HEK293T (cell line): ENCODE measurements at regions not wholly inside any gene's neighbourhood (a gene's known extent, or its start where the extent isn't known, plus 50 kb on each side); places are given as distances from the start of the nearest gene placed in this dataset.

ENCODE experiments used
- CTCF ChIA-PET: fragments of 350-600 bp; formaldehyde crosslinking; extraction: SDS; loops from one replicate; lab custom pipeline; 2021; ENCODE audit warnings: antibody characterized with exemption, inconsistent platforms; lab: Yijun Ruan, JAX
- POLR2A ChIA-PET: fragments of 350-600 bp; formaldehyde crosslinking; extraction: SDS; loops from one replicate; lab custom pipeline; 2020; ENCODE audit warnings: antibody characterized with exemption, inconsistent platforms; lab: Yijun Ruan, JAX
- DNase-seq: peaks from one replicate; pipeline ENCODE4 v3.0.0; 2012; ENCODE audit warnings: mixed read lengths; ENCODE audit errors: extremely low spot score
- ARNT ChIP-seq: fragments of 450-650 bp; IDR thresholded peaks from 2 replicates; pipeline ENCODE4 v1.6.1; 2017; ENCODE audit warnings: mild to moderate bottlenecking
- BHLHE40 ChIP-seq: fragments of 450-650 bp; IDR thresholded peaks from 2 replicates; pipeline ENCODE4 v1.6.1; 2016; ENCODE audit warnings: mild to moderate bottlenecking, moderate library complexity, borderline replicate concordance
- CTBP1 ChIP-seq: fragments of 450-650 bp; IDR thresholded peaks from 2 replicates; pipeline ENCODE4 v1.6.1; 2016; ENCODE audit warnings: borderline replicate concordance
- ELF4 ChIP-seq: fragments of 450-650 bp; IDR thresholded peaks from 2 replicates; pipeline ENCODE4 v1.6.1; 2017; ENCODE audit warnings: antibody characterized with exemption
- FOXA1 ChIP-seq: fragments of 450-650 bp; IDR thresholded peaks from 2 replicates; pipeline ENCODE4 v1.6.1; 2016; ENCODE audit warnings: mild to moderate bottlenecking
- FOXK2 ChIP-seq: fragments of 450-650 bp; IDR thresholded peaks from 2 replicates; pipeline ENCODE4 v1.6.1; 2016; ENCODE audit warnings: mild to moderate bottlenecking
- FOXM1 ChIP-seq: fragments of 450-650 bp; IDR thresholded peaks from 2 replicates; pipeline ENCODE4 v1.6.1; 2017; ENCODE audit warnings: mild to moderate bottlenecking, borderline replicate concordance
- HDGF ChIP-seq: fragments of 450-650 bp; IDR thresholded peaks from 2 replicates; pipeline ENCODE4 v1.6.1; 2017; ENCODE audit warnings: antibody characterized with exemption, borderline replicate concordance
- L3MBTL2 ChIP-seq: fragments of 450-650 bp; conservative IDR thresholded peaks from 2 replicates; pipeline ENCODE4 v1.6.1; 2016; ENCODE audit warnings: mild to moderate bottlenecking
- LEF1 ChIP-seq: fragments of 450-650 bp; IDR thresholded peaks from 2 replicates; pipeline ENCODE4 v1.6.1; 2017; ENCODE audit warnings: mild to moderate bottlenecking, borderline replicate concordance
- NFRKB ChIP-seq: fragments of 450-650 bp; IDR thresholded peaks from 2 replicates; pipeline ENCODE4 v1.6.1; 2016; ENCODE audit warnings: mild to moderate bottlenecking, moderate library complexity
- PKNOX1 ChIP-seq: fragments of 450-650 bp; IDR thresholded peaks from 2 replicates; pipeline ENCODE4 v1.6.1; 2016
- SP1 ChIP-seq: fragments of 450-650 bp; IDR thresholded peaks from 2 replicates; pipeline ENCODE4 v1.6.1; 2017
- SUZ12 ChIP-seq: fragments of 450-650 bp; IDR thresholded peaks from 2 replicates; pipeline ENCODE4 v1.6.1; 2016; ENCODE audit warnings: mild to moderate bottlenecking
- TARDBP ChIP-seq: fragments of 450-650 bp; IDR thresholded peaks from 2 replicates; pipeline ENCODE4 v1.6.1; 2016
- ZNF384 ChIP-seq: fragments of 450-650 bp; IDR thresholded peaks from 2 replicates; pipeline ENCODE4 v1.6.1; 2016

GRCh38 chr13:105168295-105168694 lies 1367.2 kb downstream of the EFNB2 start:
- CTCF ChIA-PET: no interaction called here
- no peak for DNase-seq
- POLR2A ChIA-PET: no interaction called here
- TF ChIP-seq LEF1 (no peak), HDGF (no peak), TARDBP (no peak), NFRKB (no peak), FOXK2 (no peak), PKNOX1 (no peak), ELF4 (no peak), BHLHE40 (no peak), ARNT (no peak), FOXA1 (no peak), ZNF384 (no peak), SUZ12 (no peak), L3MBTL2 (no peak), FOXM1 (no peak), SP1 (no peak), CTBP1 (no peak)

- POLR2A ChIA-PET: no interaction called here
- TF ChIP-seq SP1 (no peak), ELF4 (no peak), PKNOX1 (no peak)
- CTCF ChIA-PET: no interaction called here
- DNase-seq: no peak
Measured at GRCh38 chr13:105167385-105167784, 1368.1 kb downstream of the EFNB2 start.

- no peak for DNase-seq
- no peak for TF ChIP-seq L3MBTL2
- no peak for TF ChIP-seq LEF1
- ChIA-PET POLR2A (no interaction called here), CTCF (no interaction called here)
Measured at GRCh38 chr13:105165449-105166125, 1369.9 kb downstream of the EFNB2 start.

- no peak for DNase-seq
- TF ChIP-seq LEF1: no peak
- TF ChIP-seq CTBP1: no peak
- no peak for TF ChIP-seq TARDBP
- no peak for TF ChIP-seq FOXM1
- TF ChIP-seq FOXK2: no peak
- POLR2A ChIA-PET: no interaction called here
- CTCF ChIA-PET: no interaction called here
Measured at GRCh38 chr13:105159841-105160240, 1375.6 kb downstream of the EFNB2 start.

- ChIA-PET POLR2A (no interaction called here), CTCF (no interaction called here)
- TF ChIP-seq SP1 (no peak), BHLHE40 (no peak), FOXK2 (no peak), LEF1 (no peak), PKNOX1 (no peak), FOXA1 (no peak), ZNF384 (no peak), ELF4 (no peak), FOXM1 (no peak), ARNT (no peak), CTBP1 (no peak)
- no peak for DNase-seq
Measured at GRCh38 chr13:105153611-105154010, 1381.9 kb downstream of the EFNB2 start.

GRCh38 chr13:105151639-105152038 lies 1383.8 kb downstream of the EFNB2 start:
- TF ChIP-seq HDGF (no peak), BHLHE40 (no peak), PKNOX1 (no peak), CTBP1 (no peak), TARDBP (no peak), FOXM1 (no peak), ZNF384 (no peak), SP1 (no peak), LEF1 (no peak), FOXK2 (no peak), ELF4 (no peak)
- CTCF ChIA-PET: no interaction called here
- POLR2A ChIA-PET: no interaction called here
- DNase-seq: no peak
